ENCODE measurements at regions not wholly inside any gene's neighbourhood (a gene's known extent, or its start where the extent isn't known, plus 50 kb on each side); places are given as distances from the start of the nearest gene placed in this dataset.

GRCh38 chr16:6343157-6343556 lies 989.5 kb upstream of the RBFOX1 start:
- Histone ChIP-seq H3K27me3 (replicated peaks; ENCODE audit: insufficient read depth) (no peaks in the 10 kb centered on the region), H3K4me1 (replicated peaks) (no peaks in the 10 kb centered on the region), H3K27ac (no peak overlapping the region), H3K9me3 (no peaks in the 10 kb centered on the region), H3K36me3 (no peaks in the 10 kb centered on the region), H3K4me3 (no peak overlapping the region)
- intact Hi-C loops (cut with DNase I): no loop called here
- TF ChIP-seq CTCF (IDR thresholded peaks at IDR 0.05) (no peak), POLR2AphosphoS5 (IDR thresholded peaks at IDR 0.05) (no peak), POLR2A (IDR thresholded peaks at IDR 0.05) (no peak)
- 44% methylated on average over 2 of the region's 2 CpGs for WGBS
- no peak for DNase-seq (ENCODE audit: low spot score)

- DNase-seq (ENCODE audit: low spot score): no peak
- Histone ChIP-seq H3K27ac (no peak overlapping the region), H3K4me1 (replicated peaks) (no peaks in the 10 kb centered on the region), H3K9me3 (no peaks in the 10 kb centered on the region), H3K36me3 (no peaks in the 10 kb centered on the region), H3K4me3 (no peak overlapping the region), H3K27me3 (replicated peaks; ENCODE audit: insufficient read depth) (no peaks in the 10 kb centered on the region)
- intact Hi-C loops (cut with DNase I): no loop called here
- TF ChIP-seq POLR2AphosphoS5 (IDR thresholded peaks at IDR 0.05): no peak
- no peak for TF ChIP-seq CTCF (IDR thresholded peaks at IDR 0.05)
- TF ChIP-seq POLR2A (IDR thresholded peaks at IDR 0.05): no peak
- WGBS: 45% methylated on average over 3 of the region's 3 CpGs
Measured at GRCh38 chr16:6341981-6342380, 990.7 kb upstream of the RBFOX1 start.

- Histone ChIP-seq H3K4me3 (no peak overlapping the region), H3K27ac (no peak overlapping the region), H3K4me1 (replicated peaks) (no peaks in the 10 kb centered on the region), H3K9me3 (no peaks in the 10 kb centered on the region), H3K36me3 (no peaks in the 10 kb centered on the region), H3K27me3 (replicated peaks; ENCODE audit: insufficient read depth) (no peaks in the 10 kb centered on the region)
- intact Hi-C loops (cut with DNase I): no loop called here
- 74% methylated on average over 6 of the region's 6 CpGs for WGBS
- DNase-seq (ENCODE audit: low spot score): no peak
- TF ChIP-seq CTCF (IDR thresholded peaks at IDR 0.05) (peak in 1 of 4 experiments; percentile 26), POLR2A (IDR thresholded peaks at IDR 0.05) (no peak)
Measured at GRCh38 chr16:6335072-6335471, 997.6 kb upstream of the RBFOX1 start.

GRCh38 chr16:6331770-6332169 lies 1000.9 kb upstream of the RBFOX1 start:
- Histone ChIP-seq H3K27ac (no peak overlapping the region), H3K36me3 (no peaks in the 10 kb centered on the region), H3K4me3 (no peak overlapping the region), H3K27me3 (replicated peaks; ENCODE audit: insufficient read depth) (no peaks in the 10 kb centered on the region), H3K4me1 (replicated peaks) (no peaks in the 10 kb centered on the region), H3K9me3 (no peaks in the 10 kb centered on the region)
- intact Hi-C loops (cut with DNase I): no loop called here
- WGBS: 59% methylated on average over 3 of the region's 3 CpGs
- DNase-seq (ENCODE audit: low spot score): no peak
- TF ChIP-seq CTCF (IDR thresholded peaks at IDR 0.05) (no peak), POLR2AphosphoS5 (IDR thresholded peaks at IDR 0.05) (no peak)

- WGBS: 59% methylated on average over 4 of the region's 4 CpGs
- Histone ChIP-seq H3K36me3 (no peaks in the 10 kb centered on the region), H3K27me3 (replicated peaks; ENCODE audit: insufficient read depth) (no peaks in the 10 kb centered on the region), H3K9me3 (no peaks in the 10 kb centered on the region), H3K4me1 (replicated peaks) (no peaks in the 10 kb centered on the region), H3K4me3 (no peak overlapping the region), H3K27ac (no peak overlapping the region)
- no peak for TF ChIP-seq CTCF (IDR thresholded peaks at IDR 0.05)
- no peak for TF ChIP-seq POLR2A (IDR thresholded peaks at IDR 0.05)
- TF ChIP-seq POLR2AphosphoS5 (IDR thresholded peaks at IDR 0.05): no peak
- DNase-seq (ENCODE audit: low spot score): no peak
- intact Hi-C loops (cut with DNase I): no loop called here
Measured at GRCh38 chr16:6317934-6318333, 1014.7 kb upstream of the RBFOX1 start.
